PFSK-1 (cell line): ENCODE measurements at regions not wholly inside any gene's neighbourhood (a gene's known extent, or its start where the extent isn't known, plus 50 kb on each side); places are given as distances from the start of the nearest gene placed in this dataset.

Experiments
- POLR2AphosphoS5 ChIP-seq: IDR thresholded peaks from 2 replicates; pipeline ENCODE4 v1.6.1; 2012; ENCODE audit warnings: low read depth, mild to moderate bottlenecking, control low read depth, low read length, moderate library complexity
- REST ChIP-seq, 2 experiments: IDR thresholded peaks; 2 replicates each; pipeline versions ENCODE4 v1.6.1 to v1.8.0; 2011 to 2012; ENCODE audit warnings: low read depth in 2 of 2, low read length in 2 of 2, control low read depth in 1 of 2, inconsistent platforms in 1 of 2, mild to moderate bottlenecking in 1 of 2, moderate library complexity in 1 of 2; ENCODE audit not compliant: insufficient read depth in 1 of 2
- SIN3A ChIP-seq: IDR thresholded peaks from 2 replicates; pipeline ENCODE4 v1.6.1; 2012; ENCODE audit warnings: mild to moderate bottlenecking, low read length, moderate library complexity, borderline replicate concordance; ENCODE audit not compliant: insufficient read depth
- TAF1 ChIP-seq: IDR thresholded peaks from 2 replicates; pipeline ENCODE4 v1.6.1; 2012; ENCODE audit warnings: low read length, control low read depth, borderline replicate concordance; ENCODE audit not compliant: insufficient read depth

- TF ChIP-seq TAF1 (no peak), POLR2AphosphoS5 (no peak), REST (IDR thresholded peaks at IDR 0.05; ENCODE audit: insufficient read depth in 1 of 2, low read depth in 2 of 2, low read length in 2 of 2) (no peak), SIN3A (no peak)
These were observed 191.5 kb downstream of the RAD51AP2 start for GRCh38 chr2:17326717-17327116.
